Endothelial cell of umbilical vein (primary cell): ENCODE measurements at regions not wholly inside any gene's neighbourhood (a gene's known extent, or its start where the extent isn't known, plus 50 kb on each side); places are given as distances from the start of the nearest gene placed in this dataset.

Experiments used
- BruUV-seq: library from RNA; stranded (reverse); fragments of 400-500 nt; replicated peaks from 2 replicates; lab custom pipeline; 2021; lab: Mats Ljungman, UMichigan
- CTCF ChIA-PET: fragments of 300-600, 350-600 bp; sonication (Branson Sonifier 250); formaldehyde crosslinking; loops from one replicate; lab custom pipeline; 2021; ENCODE audit warnings: antibody characterized with exemption, inconsistent platforms; lab: Charles Lee
- POLR2A ChIA-PET: fragments of 300-600, 350-600 bp; sonication (Branson Sonifier 250); formaldehyde crosslinking; loops from one replicate; lab custom pipeline; 2021; ENCODE audit warnings: antibody characterized with exemption, inconsistent platforms; lab: Charles Lee
- DNase-seq: peaks from one replicate; pipeline ENCODE4 v3.0.0-alpha.2; 2011; ENCODE audit warnings: low read depth, low spot score
- FAIRE-seq: peaks from 2 replicates; lab custom pipeline; 2011; peaks lifted over from hg19 to GRCh38; lab: Jason Lieb, UNC
- H2AFZ ChIP-seq: 2 replicates; pipeline ENCODE4 v1.6.0; 2012; ENCODE audit warnings: low read depth, low read length, control low read depth, inconsistent platforms
- H3K27ac ChIP-seq: 2 replicates; pipeline ENCODE4 v1.5.1; 2011; ENCODE audit warnings: low read depth, mild to moderate bottlenecking, control low read depth, low read length, moderate library complexity; ENCODE audit not compliant: insufficient read depth
- H3K27me3 ChIP-seq, 2 experiments: 2 replicates each; pipeline versions ENCODE4 v1.6.0 to v1.6.1; 2011; ENCODE audit warnings: low read length in 2 of 2, mixed read lengths in 1 of 2; ENCODE audit not compliant: control insufficient read depth in 2 of 2, insufficient read depth in 2 of 2
- H3K36me3 ChIP-seq, 2 experiments: 2 replicates in 1 of 2; 3 replicates in 1 of 2; pipeline ENCODE4 v1.5.1; 2011; ENCODE audit warnings: low read length in 2 of 2, mild to moderate bottlenecking in 1 of 2, moderate library complexity in 1 of 2; ENCODE audit not compliant: control insufficient read depth in 2 of 2, insufficient read depth in 2 of 2; ENCODE audit errors: extremely low read depth in 1 of 2
- H3K4me1 ChIP-seq: 3 replicates; pipeline ENCODE4 v1.5.1; 2011; ENCODE audit warnings: mild to moderate bottlenecking, low read length; ENCODE audit not compliant: control insufficient read depth, insufficient read depth; ENCODE audit errors: extremely low read depth
- H3K4me2 ChIP-seq: 2 replicates; pipeline ENCODE4 v1.6.1; 2011; ENCODE audit warnings: low read length, control low read depth, mixed read lengths; ENCODE audit not compliant: insufficient read depth
- H3K4me3 ChIP-seq, 3 experiments: fragments of 200-600 bp in 1 of 3; sonication (generic), shearing (Covaris generic) in 1 of 3; replicated peaks in 1 of 3; 2 replicates each; pipeline ENCODE4 v1.5.1; 2011 to 2016; ENCODE audit warnings: control low read depth in 3 of 3, low read length in 3 of 3, mild to moderate bottlenecking in 2 of 3, inconsistent platforms in 1 of 3, low read depth in 1 of 3, moderate library complexity in 1 of 3; ENCODE audit not compliant: insufficient read depth in 1 of 3
- H3K79me2 ChIP-seq: 2 replicates; pipeline ENCODE4 v1.6.0; 2012; ENCODE audit warnings: low read length, inconsistent platforms; ENCODE audit not compliant: control insufficient read depth, insufficient read depth
- H3K9ac ChIP-seq: replicated peaks from 2 replicates; pipeline ENCODE3; 2011; ENCODE audit warnings: low read length, control low read depth; ENCODE audit not compliant: insufficient read depth; ENCODE audit errors: extremely low read depth
- H3K9me1 ChIP-seq: replicated peaks from 3 replicates; pipeline ENCODE4 v1.6.0; 2011; ENCODE audit warnings: mild to moderate bottlenecking, low read length; ENCODE audit not compliant: control insufficient read depth, insufficient read depth; ENCODE audit errors: extremely low read depth
- H3K9me3 ChIP-seq: replicated peaks from 2 replicates; pipeline ENCODE4 v1.5.1; 2012; ENCODE audit warnings: low read length, inconsistent platforms; ENCODE audit not compliant: control insufficient read depth, insufficient read depth
- H4K20me1 ChIP-seq: replicated peaks from 2 replicates; pipeline ENCODE3; 2011; ENCODE audit warnings: mild to moderate bottlenecking, low read length; ENCODE audit not compliant: control insufficient read depth, insufficient read depth; ENCODE audit errors: extremely low read depth
- CTCF ChIP-seq, 2 donors: IDR thresholded peaks; 1 replicate in 1 of 2; 2 replicates in 1 of 2; pipeline ENCODE4 v1.5.1; 2011; ENCODE audit warnings: low read length in 2 of 2, mild to moderate bottlenecking in 2 of 2, moderate library complexity in 2 of 2, control low read depth in 1 of 2, inconsistent platforms in 1 of 2, low read depth in 1 of 2; ENCODE audit not compliant: insufficient read depth in 1 of 2; ENCODE audit errors: extremely low read depth in 1 of 2
- EZH2 ChIP-seq: IDR thresholded peaks from 2 replicates; pipeline ENCODE4 v1.6.1; 2012; ENCODE audit warnings: borderline replicate concordance, low read depth, mild to moderate bottlenecking, moderate library complexity, low read length, inconsistent platforms; ENCODE audit not compliant: severe bottlenecking
- FOS ChIP-seq: IDR thresholded peaks from 2 replicates; pipeline ENCODE4 v1.6.1; 2011; ENCODE audit warnings: mild to moderate bottlenecking, low read length, moderate library complexity, borderline replicate concordance; ENCODE audit not compliant: insufficient read depth
- GATA2 ChIP-seq: IDR thresholded peaks from 2 replicates; pipeline ENCODE4 v1.7.0; 2011; ENCODE audit warnings: low read depth, mild to moderate bottlenecking, moderate library complexity, mixed read lengths, low read length; ENCODE audit not compliant: insufficient read length, insufficient read depth
- JUN ChIP-seq: IDR thresholded peaks from 2 replicates; pipeline ENCODE4 v1.6.1; 2011; ENCODE audit warnings: borderline replicate concordance, low read depth; ENCODE audit not compliant: insufficient read length, insufficient read depth
- MAX ChIP-seq: IDR thresholded peaks from 2 replicates; pipeline ENCODE4 v1.6.1; 2011; ENCODE audit not compliant: insufficient read depth, insufficient read length
- MYC ChIP-seq: IDR thresholded peaks from one replicate; pipeline ENCODE4 v1.6.1; 2011; ENCODE audit warnings: mild to moderate bottlenecking, low read depth, low read length
- POLR2A ChIP-seq: IDR thresholded peaks from 2 replicates; pipeline ENCODE4 v1.6.1; 2012; ENCODE audit warnings: low read depth, mild to moderate bottlenecking, control low read depth, low read length
- POLR2AphosphoS5 ChIP-seq: IDR thresholded peaks from 2 replicates; pipeline ENCODE4 v1.6.1; 2012; ENCODE audit warnings: low read depth, mild to moderate bottlenecking, control low read depth, low read length, moderate library complexity; ENCODE audit not compliant: insufficient read depth
- dilution Hi-C: fragments of 300-500 bp; cut with MboI; formaldehyde crosslinking; loops from one replicate; pipeline ENCODE4 v1.15.0; 2019; ENCODE audit warnings: low sequenced_read_pairs; ENCODE audit not compliant: extremely low pct_ligation_motif_present
- intact Hi-C: fragments of 100-400 bp; cut with micrococcal nuclease; formaldehyde crosslinking; loops from one replicate; pipeline ENCODE4 v1.10.0; 2022

- CTCF ChIA-PET, result no interaction called here
- intact Hi-C loops, result no loop called here
- FAIRE-seq, result no peak
Measured at GRCh38 chr2:16244153-16244965, 304.0 kb downstream of the MYCN start.

More at GRCh38 chr2:16244153-16244965, 304.0 kb downstream of the MYCN start:
- Histone ChIP-seq H4K20me1 (no peaks in the 10 kb centered on the region), H3K4me2 (no peak overlapping the region), H3K9me3 (no peaks in the 10 kb centered on the region), H3K36me3 (no peaks in the 10 kb centered on the region), H3K27me3 (no peaks in the 10 kb centered on the region), H3K4me3 (no peak overlapping the region), H3K9me1 (no peaks in the 10 kb centered on the region), H3K4me1 (no peaks in the 10 kb centered on the region), H3K79me2 (no peaks in the 10 kb centered on the region), H3K9ac (no peak overlapping the region), H3K27ac (no peak overlapping the region), H2AFZ (no peak overlapping the region)
- TF ChIP-seq MYC (no peak), POLR2A (no peak), EZH2 (no peak), JUN (no peak), FOS (no peak), POLR2AphosphoS5 (no peak), CTCF (IDR thresholded peaks at IDR 0.05; ENCODE audit: extremely low read depth in 1 of 2, insufficient read depth in 1 of 2, low read depth in 1 of 2, low read length in 2 of 2) (no peak), MAX (no peak), GATA2 (no peak)
- no peak for DNase-seq
- BruUV-seq, result no TSS peak
- dilution Hi-C loops, result no loop called here
- POLR2A ChIA-PET, result no interaction called here
